ENCODE measurements at regions not wholly inside any gene's neighbourhood (a gene's known extent, or its start where the extent isn't known, plus 50 kb on each side); places are given as distances from the start of the nearest gene placed in this dataset.

GRCh38 chrX:44032479-44032878, 59.3 kb upstream of the NDP start:
- TF ChIP-seq CTCF (IDR thresholded peaks at IDR 0.05 in 2 of 3, conservative IDR thresholded peaks at IDR 0.05 in 1 of 3; ENCODE audit: borderline replicate concordance in 1 of 3, insufficient read depth in 1 of 3, low read depth in 2 of 3, low read length in 2 of 3) (no peak), POLR2A (IDR thresholded peaks at IDR 0.05; ENCODE audit: borderline replicate concordance, extremely low read depth, insufficient read depth, insufficient read length) (no peak), ZFX (IDR thresholded peaks at IDR 0.05) (no peak), YY1 (IDR thresholded peaks at IDR 0.05; ENCODE audit: extremely low read depth, insufficient replicate concordance, low read depth, low read length) (no peak), SIN3A (IDR thresholded peaks at IDR 0.05; ENCODE audit: low read depth) (no peak)
